Neuronal stem cell (in vitro differentiated cells): ENCODE measurements at regions not wholly inside any gene's neighbourhood (a gene's known extent, or its start where the extent isn't known, plus 50 kb on each side); places are given as distances from the start of the nearest gene placed in this dataset.

Experiments used
- DNase-seq: peaks from one replicate; pipeline ENCODE4 v3.0.0-alpha.2; 2013; ENCODE audit warnings: low spot score
- H2AFZ ChIP-seq: one replicate; pipeline ENCODE4 v1.6.1; 2013; ENCODE audit warnings: mild to moderate bottlenecking, low read length, inconsistent platforms
- H2AK5ac ChIP-seq: 2 replicates; pipeline ENCODE4 v1.6.1; 2013; ENCODE audit warnings: low read depth, mild to moderate bottlenecking, inconsistent platforms, low read length, moderate library complexity, mixed read lengths
- H2BK120ac ChIP-seq: 2 replicates; pipeline ENCODE4 v1.6.1; 2013; ENCODE audit warnings: low read depth, mild to moderate bottlenecking, inconsistent platforms, low read length, moderate library complexity, mixed read lengths
- H2BK12ac ChIP-seq: one replicate; pipeline ENCODE4 v1.6.1; 2013; ENCODE audit warnings: low read length, inconsistent platforms
- H2BK15ac ChIP-seq: 2 replicates; pipeline ENCODE4 v1.6.1; 2013; ENCODE audit warnings: mild to moderate bottlenecking, low read length, inconsistent platforms, mixed read lengths
- H2BK5ac ChIP-seq: one replicate; pipeline ENCODE4 v1.6.1; 2013; ENCODE audit warnings: inconsistent platforms, mild to moderate bottlenecking, low read length, moderate library complexity
- H3K14ac ChIP-seq: one replicate; pipeline ENCODE4 v1.6.1; 2013; ENCODE audit warnings: low read length, inconsistent platforms
- H3K18ac ChIP-seq: 2 replicates; pipeline ENCODE4 v1.6.1; 2013; ENCODE audit warnings: low read length, inconsistent platforms
- H3K23ac ChIP-seq: 2 replicates; pipeline ENCODE4 v1.6.1; 2013; ENCODE audit warnings: low read depth, mild to moderate bottlenecking, mixed read lengths, low read length, inconsistent platforms; ENCODE audit not compliant: poor library complexity
- H3K27ac ChIP-seq: replicated peaks from 3 replicates; pipeline ENCODE4 v1.5.1; 2013; ENCODE audit warnings: low read length, inconsistent platforms
- H3K27me3 ChIP-seq, 3 experiments: 2 replicates each; pipeline ENCODE4 v1.6.1; 2013; ENCODE audit warnings: low read length in 3 of 3, mild to moderate bottlenecking in 2 of 3, inconsistent platforms in 1 of 3, low read depth in 1 of 3, mixed read lengths in 1 of 3, moderate library complexity in 1 of 3; ENCODE audit not compliant: control insufficient read depth in 3 of 3, insufficient read depth in 3 of 3
- H3K36me3 ChIP-seq, 2 donors: replicated peaks in 1 of 2; 2 replicates each; pipeline ENCODE4 v1.6.1; 2013; ENCODE audit warnings: low read length in 2 of 2; ENCODE audit not compliant: control insufficient read depth in 2 of 2, insufficient read depth in 2 of 2
- H3K4ac ChIP-seq: 2 replicates; pipeline ENCODE4 v1.6.1; 2013; ENCODE audit warnings: inconsistent platforms, mild to moderate bottlenecking, low read length, moderate library complexity
- H3K4me1 ChIP-seq, 2 donors: 1 replicate in 1 of 2; 2 replicates in 1 of 2; pipeline ENCODE4 v1.6.1; 2013; ENCODE audit warnings: low read length in 2 of 2, low read depth in 1 of 2; ENCODE audit not compliant: control insufficient read depth in 2 of 2, insufficient read depth in 1 of 2
- H3K4me2 ChIP-seq: one replicate; pipeline ENCODE4 v1.6.1; 2013; ENCODE audit warnings: mild to moderate bottlenecking, low read length, inconsistent platforms; ENCODE audit not compliant: insufficient read depth, poor library complexity, severe bottlenecking
- H3K4me3 ChIP-seq, 2 donors: 2 replicates each; pipeline ENCODE4 v1.5.1; 2013; ENCODE audit warnings: low read length in 2 of 2, mild to moderate bottlenecking in 2 of 2, inconsistent platforms in 1 of 2, moderate library complexity in 1 of 2
- H3K79me1 ChIP-seq: one replicate; pipeline ENCODE4 v1.6.1; 2013; ENCODE audit warnings: low read depth, mild to moderate bottlenecking, inconsistent platforms, low read length, moderate library complexity
- H3K9ac ChIP-seq: one replicate; pipeline ENCODE4 v1.6.1; 2013; ENCODE audit warnings: mild to moderate bottlenecking, low read depth, low read length, inconsistent platforms; ENCODE audit not compliant: poor library complexity
- H3K9me3 ChIP-seq, 2 donors: replicated peaks in 1 of 2; 2 replicates each; pipeline versions ENCODE3 to v1.6.1; 2013; ENCODE audit warnings: low read length in 2 of 2, mild to moderate bottlenecking in 2 of 2, inconsistent platforms in 1 of 2, low read depth in 1 of 2, mixed read lengths in 1 of 2, moderate library complexity in 1 of 2; ENCODE audit not compliant: control insufficient read depth in 2 of 2, insufficient read depth in 1 of 2
- H4K8ac ChIP-seq: one replicate; pipeline ENCODE4 v1.6.1; 2013; ENCODE audit warnings: low read depth, mild to moderate bottlenecking, inconsistent platforms, low read length, moderate library complexity
- H4K91ac ChIP-seq: one replicate; pipeline ENCODE4 v1.6.1; 2013; ENCODE audit warnings: low read length, low read depth, mild to moderate bottlenecking, inconsistent platforms; ENCODE audit not compliant: poor library complexity
- WGBS, 2 donors: extraction: QIAGEN DNeasy Blood & Tissue Kit; methylation state at CpG; one replicate each; pipeline ENCODE4 v1.1.7; 2013; ENCODE audit warnings: missing lambda C conversion rate in 2 of 2, mixed read lengths in 1 of 2; ENCODE audit not compliant: insufficient read length in 2 of 2, insufficient replicate concordance in 1 of 2; ENCODE audit errors: extremely low coverage in 2 of 2; 5-methylcytosine and 5-hydroxymethylcytosine counted together

DNA sequence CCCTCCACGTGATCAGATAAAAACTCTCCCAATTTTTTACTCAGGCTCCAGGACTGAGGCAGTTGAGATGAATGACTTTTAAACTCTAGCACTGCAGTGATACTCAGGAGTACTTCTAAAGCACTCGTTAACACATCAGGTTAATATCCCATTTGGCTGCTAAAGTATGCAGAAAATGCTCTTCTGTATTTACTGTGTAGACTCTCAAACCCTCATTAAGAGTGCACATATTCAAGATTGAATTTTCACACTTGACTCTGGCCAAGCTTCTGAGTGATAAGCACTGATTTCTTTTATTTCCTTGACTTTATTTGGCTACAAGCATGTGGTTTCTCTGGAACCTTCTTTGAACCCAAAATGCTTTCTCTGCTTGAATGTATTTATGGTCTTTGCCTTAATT is 392.3 kb upstream of the NECTIN3 start:
- Histone ChIP-seq H3K9ac (no peak overlapping the region), H3K14ac (no peak overlapping the region), H3K27ac (no peak overlapping the region), H3K79me1 (no peaks in the 10 kb centered on the region), H3K4me2 (no peak overlapping the region), H3K4me3 (no peak overlapping the region), H2AK5ac (no peak overlapping the region), H2BK120ac (no peak overlapping the region), H3K4me1 (no peaks in the 10 kb centered on the region), H4K8ac (no peak overlapping the region), H2BK12ac (no peak overlapping the region), H3K9me3 (no peaks in the 10 kb centered on the region), H3K18ac (no peak overlapping the region), H2BK15ac (no peak overlapping the region), H3K27me3 (no peaks in the 10 kb centered on the region), H3K4ac (no peak overlapping the region), H2BK5ac (no peak overlapping the region), H3K36me3 (no peaks in the 10 kb centered on the region), H3K23ac (no peak overlapping the region), H4K91ac (no peak overlapping the region), H2AFZ (no peak overlapping the region)
- no CpG with 5 or more reads among the region's 2 CpGs for WGBS, 2 donors
- no peak for DNase-seq

GRCh38 chr3:110680450-110680849 is 391.2 kb upstream of the NECTIN3 start:
- Histone ChIP-seq H3K27ac (no peak overlapping the region), H3K27me3 (no peaks in the 10 kb centered on the region), H3K9me3 (no peaks in the 10 kb centered on the region), H3K9ac (no peak overlapping the region), H3K23ac (no peak overlapping the region), H3K4ac (no peak overlapping the region), H3K4me1 (peaks cover 0 to 1% of the 10 kb centered on the region in 2 donors), H3K14ac (no peak overlapping the region), H2BK120ac (no peak overlapping the region), H3K79me1 (no peaks in the 10 kb centered on the region), H2AK5ac (no peak overlapping the region), H3K36me3 (no peaks in the 10 kb centered on the region), H4K8ac (no peak overlapping the region), H4K91ac (no peak overlapping the region), H2BK12ac (no peak overlapping the region), H3K18ac (no peak overlapping the region), H3K4me2 (no peak overlapping the region), H2BK5ac (no peak overlapping the region), H3K4me3 (no peak overlapping the region), H2BK15ac (no peak overlapping the region), H2AFZ (no peak overlapping the region)
- WGBS, 2 donors, result no CpG with 5 or more reads among the region's 5 CpGs
- no peak for DNase-seq

DNA sequence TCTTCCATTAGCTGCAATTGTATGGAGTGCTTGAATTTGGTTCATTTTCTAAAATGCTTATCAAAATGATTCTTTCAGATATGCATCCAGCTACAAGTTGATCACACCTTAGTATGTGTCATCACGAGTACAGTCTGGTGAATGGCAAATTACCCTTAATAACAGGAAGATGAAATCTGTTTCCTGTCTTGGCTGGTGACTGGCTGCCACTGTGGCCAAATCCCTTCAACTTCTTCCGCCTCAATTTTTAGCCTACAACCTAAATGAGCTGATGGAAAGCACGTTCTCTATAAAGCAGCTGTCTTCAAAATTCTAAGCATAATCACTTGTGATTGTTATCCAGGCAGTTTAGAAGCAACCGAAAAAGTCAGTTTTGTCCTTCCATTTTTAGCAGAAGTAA is 387.1 kb upstream of the NECTIN3 start:
- no peak overlapping the region for H3K4me3 ChIP-seq
- no peak overlapping the region for H2BK5ac ChIP-seq
- no peaks in the 10 kb centered on the region for H3K9me3 ChIP-seq
- no peak overlapping the region for H3K23ac ChIP-seq
- no peak overlapping the region for H2BK12ac ChIP-seq
- no peak overlapping the region for H3K18ac ChIP-seq
- no peak for DNase-seq
- H3K4me1 ChIP-seq, result peaks cover 2 to 3% of the 10 kb centered on the region in 2 donors
- no peak overlapping the region for H4K91ac ChIP-seq
- H3K9ac ChIP-seq, result no peak overlapping the region
- H2AFZ ChIP-seq, result no peak overlapping the region
- no CpG with 5 or more reads among the region's 4 CpGs for WGBS, 2 donors
- H3K27me3 ChIP-seq, result no peaks in the 10 kb centered on the region
- H2BK120ac ChIP-seq, result no peak overlapping the region
- no peaks in the 10 kb centered on the region for H3K79me1 ChIP-seq
- H3K14ac ChIP-seq, result no peak overlapping the region
- H3K36me3 ChIP-seq, result no peaks in the 10 kb centered on the region
- H3K4me2 ChIP-seq, result no peak overlapping the region
- H4K8ac ChIP-seq, result no peak overlapping the region
- H2AK5ac ChIP-seq, result no peak overlapping the region
- H3K4ac ChIP-seq, result no peak overlapping the region
- H3K27ac ChIP-seq, result no peak overlapping the region
- H2BK15ac ChIP-seq, result no peak overlapping the region

DNA sequence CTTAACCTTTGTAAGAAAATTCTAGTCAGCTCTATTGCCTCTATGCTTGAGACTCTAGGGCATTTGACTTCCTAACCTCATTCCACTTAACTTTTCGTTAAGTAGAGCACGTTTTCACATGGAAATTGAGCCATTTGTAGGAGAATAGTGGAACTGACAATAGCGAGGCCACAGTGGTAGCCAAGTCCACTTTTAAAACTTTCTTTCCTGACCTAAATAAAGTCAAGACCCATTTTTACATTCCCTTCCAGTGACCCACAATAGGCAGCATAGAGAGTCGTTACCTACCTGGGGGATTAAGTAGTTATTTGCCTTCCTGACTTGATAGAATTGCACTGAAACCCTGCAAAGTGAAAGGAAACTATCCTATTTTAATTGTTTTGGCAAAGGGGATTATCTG is 386.0 kb upstream of the NECTIN3 start:
- no peak overlapping the region for H3K27ac ChIP-seq
- no CpG with 5 or more reads among the region's 4 CpGs for WGBS, 2 donors

More for the DNA sequence above, 386.0 kb upstream of the NECTIN3 start:
- Histone ChIP-seq H3K23ac (no peak overlapping the region), H2AFZ (no peak overlapping the region), H3K27me3 (no peaks in the 10 kb centered on the region), H3K18ac (no peak overlapping the region), H3K4me2 (no peak overlapping the region), H4K8ac (no peak overlapping the region), H3K79me1 (no peaks in the 10 kb centered on the region), H3K4me3 (no peak overlapping the region), H2AK5ac (no peak overlapping the region), H2BK120ac (no peak overlapping the region), H2BK15ac (no peak overlapping the region), H3K4me1 (peaks cover 2 to 3% of the 10 kb centered on the region in 2 donors), H3K9ac (no peak overlapping the region), H2BK12ac (no peak overlapping the region), H2BK5ac (no peak overlapping the region), H3K36me3 (no peaks in the 10 kb centered on the region), H3K4ac (no peak overlapping the region), H3K9me3 (no peaks in the 10 kb centered on the region), H3K14ac (no peak overlapping the region), H4K91ac (no peak overlapping the region)
- DNase-seq, result no peak
